Kidney (tissue), 13 donors: ENCODE measurements at regions not wholly inside any gene's neighbourhood (a gene's known extent, or its start where the extent isn't known, plus 50 kb on each side); places are given as distances from the start of the nearest gene placed in this dataset.

Source experiments
- DNase-seq, 5 donors: peaks; one replicate each; pipeline ENCODE4 v3.0.0-alpha.2; 2013 to 2020
- FAIRE-seq: peaks from 2 replicates; lab custom pipeline; 2012; peaks lifted over from hg19 to GRCh38; lab: Jason Lieb, UNC
- H3K27ac ChIP-seq, 2 donors: one replicate each; pipeline ENCODE4 v1.7.0; 2013; ENCODE audit warnings: low read depth in 2 of 2, low read length in 2 of 2, inconsistent platforms in 1 of 2
- H3K27me3 ChIP-seq: one replicate; pipeline ENCODE4 v1.7.1; 2013; ENCODE audit warnings: low read length, inconsistent platforms; ENCODE audit not compliant: control insufficient read depth, insufficient read depth
- H3K36me3 ChIP-seq, 3 donors: one replicate each; pipeline versions ENCODE4 v1.7.0 to v1.7.1; 2013; ENCODE audit warnings: low read length in 3 of 3, control low read depth in 1 of 3, inconsistent platforms in 1 of 3; ENCODE audit not compliant: insufficient read depth in 3 of 3, control insufficient read depth in 2 of 3
- H3K4me1 ChIP-seq, 3 donors: one replicate each; pipeline versions ENCODE4 v1.7.0 to v1.7.1; 2013; ENCODE audit warnings: low read length in 3 of 3, inconsistent platforms in 1 of 3, low read depth in 1 of 3; ENCODE audit not compliant: control insufficient read depth in 2 of 3, insufficient read depth in 2 of 3
- H3K4me3 ChIP-seq, 3 donors: one replicate each; pipeline versions ENCODE4 v1.7.0 to v1.8.1; 2013; ENCODE audit warnings: low read length in 3 of 3, control low read depth in 1 of 3, inconsistent platforms in 1 of 3
- H3K9ac ChIP-seq, 3 donors: one replicate each; pipeline versions ENCODE4 v1.7.0 to v1.7.1; 2013; ENCODE audit warnings: low read length in 3 of 3, control low read depth in 1 of 3, inconsistent platforms in 1 of 3
- H3K9me3 ChIP-seq, 3 donors: one replicate each; pipeline versions ENCODE4 v1.7.0 to v1.7.1; 2013; ENCODE audit warnings: low read length in 3 of 3, control low read depth in 1 of 3, inconsistent platforms in 1 of 3; ENCODE audit not compliant: control insufficient read depth in 2 of 3, insufficient read depth in 1 of 3
- CTCF ChIP-seq: IDR thresholded peaks from 3 replicates; pipeline ENCODE4 v1.5.1; 2012; ENCODE audit warnings: mild to moderate bottlenecking, moderate library complexity, borderline replicate concordance; ENCODE audit not compliant: insufficient read depth; ENCODE audit errors: extremely low read depth
- intact Hi-C: fragments of 100-400 bp; cut with DNase I; formaldehyde crosslinking; loops from one replicate; pipeline ENCODE4 v1.11.1; 2022
- donor health status: control.
- donor health status: control.
- donor health status: control.
- donor health status: control.
- donor health status: control.
- donor health status: DM: yes; HTN: yes; CAD: no.
- donor health status: Normal renal cell carcinoma (clear cell type).

- FAIRE-seq (no peak), DNase-seq (no peak)
- no peaks in the 10 kb centered on the region for H3K9me3 ChIP-seq
- intact Hi-C loops = no loop called here
- H3K27ac ChIP-seq = no peak overlapping the region
- H3K4me3 ChIP-seq = no peak overlapping the region
- no peaks in the 10 kb centered on the region for H3K27me3 ChIP-seq
- no peak for TF ChIP-seq CTCF
- no peaks in the 10 kb centered on the region for H3K36me3 ChIP-seq
- H3K9ac ChIP-seq = no peak overlapping the region
- H3K4me1 ChIP-seq = no peaks in the 10 kb centered on the region
Observed at GRCh38 chr3:110164632-110165369, 827.5 kb upstream of the DPPA4 start.

GRCh38 chr3:110165370-110165743, 828.0 kb upstream of the DPPA4 start:
- no peaks in the 10 kb centered on the region for H3K27me3 ChIP-seq
- H3K9ac ChIP-seq = no peak overlapping the region
- FAIRE-seq = no peak
- intact Hi-C loops = no loop called here
- H3K36me3 ChIP-seq = no peaks in the 10 kb centered on the region
- no peak overlapping the region for H3K27ac ChIP-seq
- TF ChIP-seq CTCF = no peak
- no peaks in the 10 kb centered on the region for H3K9me3 ChIP-seq
- H3K4me3 ChIP-seq = no peak overlapping the region
- no peak for DNase-seq
- no peaks in the 10 kb centered on the region for H3K4me1 ChIP-seq

GRCh38 chr3:110165753-110166152, 828.4 kb upstream of the DPPA4 start:
- DNase-seq (peak in 1 of 5 donors; percentile 10), FAIRE-seq (no peak)
- TF ChIP-seq CTCF = no peak
- no peaks in the 10 kb centered on the region for H3K4me1 ChIP-seq
- no peaks in the 10 kb centered on the region for H3K9me3 ChIP-seq
- H3K27me3 ChIP-seq = no peaks in the 10 kb centered on the region
- no peak overlapping the region for H3K4me3 ChIP-seq
- no peaks in the 10 kb centered on the region for H3K36me3 ChIP-seq
- intact Hi-C loops = no loop called here
- no peak overlapping the region for H3K27ac ChIP-seq
- no peak overlapping the region for H3K9ac ChIP-seq

- H3K9ac ChIP-seq = no peak overlapping the region
- no peak for TF ChIP-seq CTCF
- no peak for FAIRE-seq
- no peaks in the 10 kb centered on the region for H3K27me3 ChIP-seq
- no peaks in the 10 kb centered on the region for H3K36me3 ChIP-seq
- H3K27ac ChIP-seq = no peak overlapping the region
- no peak for DNase-seq
- no peak overlapping the region for H3K4me3 ChIP-seq
- H3K4me1 ChIP-seq = no peaks in the 10 kb centered on the region
- no peaks in the 10 kb centered on the region for H3K9me3 ChIP-seq
- intact Hi-C loops = no loop called here
Observed at GRCh38 chr3:110166791-110167190, 829.4 kb upstream of the DPPA4 start.
